Vagina (tissue), 2 donors: ENCODE measurements at regions not wholly inside any gene's neighbourhood (a gene's known extent, or its start where the extent isn't known, plus 50 kb on each side); places are given as distances from the start of the nearest gene placed in this dataset.

Experiments
- DNase-seq, 2 donors: peaks; one replicate each; pipeline ENCODE4 v3.0.0-alpha.2; 2017; ENCODE audit errors: extremely low spot score in 2 of 2
- H3K27ac ChIP-seq: fragments of 200-600 bp; sonication (generic); one replicate; pipeline ENCODE4 v1.5.1; 2019
- H3K27me3 ChIP-seq: fragments of 200-600 bp; sonication (generic); one replicate; pipeline ENCODE4 v1.5.1; 2019
- H3K36me3 ChIP-seq, 2 donors: fragments of 200-600 bp; sonication (generic); one replicate each; pipeline ENCODE4 v1.5.1; 2017 to 2019
- H3K4me1 ChIP-seq: fragments of 200-600 bp; sonication (generic); one replicate; pipeline ENCODE4 v1.5.1; 2019
- H3K4me3 ChIP-seq, 2 donors: fragments of 200-600 bp; sonication (generic); 1 replicate in 1 of 2; 2 replicates in 1 of 2; pipeline ENCODE4 v1.5.1; 2016 to 2019
- H3K9me3 ChIP-seq: fragments of 200-600 bp; sonication (generic); one replicate; pipeline ENCODE4 v1.5.1; 2019
- CTCF ChIP-seq, 3 experiments: fragments of 450-650 bp in 2 of 3; fragments of 200-600 bp in 1 of 3; sonication (generic) in 1 of 3; IDR thresholded peaks; one replicate each; pipeline ENCODE4 v1.5.1; 2017 to 2019; ENCODE audit warnings: antibody characterized with exemption in 3 of 3, mild to moderate bottlenecking in 2 of 3, moderate library complexity in 2 of 3
- POLR2A ChIP-seq, 2 donors: fragments of 450-650 bp; IDR thresholded peaks; one replicate each; pipeline ENCODE4 v1.6.1; 2017; ENCODE audit warnings: antibody characterized with exemption in 2 of 2, mild to moderate bottlenecking in 2 of 2, moderate library complexity in 2 of 2
- POLR2AphosphoS5 ChIP-seq, 2 donors: sonication (generic); formaldehyde crosslinking; IDR thresholded peaks; one replicate each; pipeline ENCODE4 v1.9.0; 2017; ENCODE audit warnings: antibody characterized with exemption in 2 of 2, mild to moderate bottlenecking in 2 of 2, low read depth in 1 of 2; ENCODE audit not compliant: insufficient read depth in 1 of 2
- intact Hi-C: fragments of 100-400 bp; cut with DNase I; formaldehyde crosslinking; loops from one replicate; pipeline ENCODE4 v1.15.1; 2023

- no peaks in the 10 kb centered on the region for H3K4me1 ChIP-seq
- DNase-seq, result no peak
- H3K27me3 ChIP-seq, result no peaks in the 10 kb centered on the region
- no peaks in the 10 kb centered on the region for H3K36me3 ChIP-seq
- H3K27ac ChIP-seq, result no peak overlapping the region
- H3K9me3 ChIP-seq, result no peaks in the 10 kb centered on the region
- TF ChIP-seq POLR2A (IDR thresholded peaks at IDR 0.05), result no peak
- no peak for TF ChIP-seq POLR2AphosphoS5 (IDR thresholded peaks at IDR 0.05; ENCODE audit: insufficient read depth in 1 of 2, low read depth in 1 of 2)
- no peak for TF ChIP-seq CTCF (IDR thresholded peaks at IDR 0.05)
- intact Hi-C loops, result no loop called here
- H3K4me3 ChIP-seq, result no peak overlapping the region
Observed at GRCh38 chr3:181569356-181569940, 142.3 kb upstream of the SOX2 start.

- DNase-seq, result no peak
- TF ChIP-seq POLR2A (IDR thresholded peaks at IDR 0.05), result no peak
- TF ChIP-seq CTCF (IDR thresholded peaks at IDR 0.05), result no peak
- no peak for TF ChIP-seq POLR2AphosphoS5 (IDR thresholded peaks at IDR 0.05; ENCODE audit: insufficient read depth in 1 of 2, low read depth in 1 of 2)
- H3K36me3 ChIP-seq, result no peaks in the 10 kb centered on the region
- H3K4me1 ChIP-seq, result no peaks in the 10 kb centered on the region
- no peaks in the 10 kb centered on the region for H3K27me3 ChIP-seq
- H3K27ac ChIP-seq, result no peak overlapping the region
- no peak overlapping the region for H3K4me3 ChIP-seq
- no peaks in the 10 kb centered on the region for H3K9me3 ChIP-seq
- intact Hi-C loops, result no loop called here
Observed at GRCh38 chr3:181568693-181569092, 143.0 kb upstream of the SOX2 start.

GRCh38 chr3:181568248-181568647 is 143.5 kb upstream of the SOX2 start:
- H3K27ac ChIP-seq, result no peak overlapping the region
- H3K4me3 ChIP-seq, result no peak overlapping the region
- no peaks in the 10 kb centered on the region for H3K36me3 ChIP-seq
- no peaks in the 10 kb centered on the region for H3K4me1 ChIP-seq
- H3K9me3 ChIP-seq, result no peaks in the 10 kb centered on the region
- intact Hi-C loops, result no loop called here
- DNase-seq, result no peak
- no peaks in the 10 kb centered on the region for H3K27me3 ChIP-seq
- no peak for TF ChIP-seq CTCF (IDR thresholded peaks at IDR 0.05)
- TF ChIP-seq POLR2A (IDR thresholded peaks at IDR 0.05), result no peak
- TF ChIP-seq POLR2AphosphoS5 (IDR thresholded peaks at IDR 0.05; ENCODE audit: insufficient read depth in 1 of 2, low read depth in 1 of 2), result no peak

DNA sequence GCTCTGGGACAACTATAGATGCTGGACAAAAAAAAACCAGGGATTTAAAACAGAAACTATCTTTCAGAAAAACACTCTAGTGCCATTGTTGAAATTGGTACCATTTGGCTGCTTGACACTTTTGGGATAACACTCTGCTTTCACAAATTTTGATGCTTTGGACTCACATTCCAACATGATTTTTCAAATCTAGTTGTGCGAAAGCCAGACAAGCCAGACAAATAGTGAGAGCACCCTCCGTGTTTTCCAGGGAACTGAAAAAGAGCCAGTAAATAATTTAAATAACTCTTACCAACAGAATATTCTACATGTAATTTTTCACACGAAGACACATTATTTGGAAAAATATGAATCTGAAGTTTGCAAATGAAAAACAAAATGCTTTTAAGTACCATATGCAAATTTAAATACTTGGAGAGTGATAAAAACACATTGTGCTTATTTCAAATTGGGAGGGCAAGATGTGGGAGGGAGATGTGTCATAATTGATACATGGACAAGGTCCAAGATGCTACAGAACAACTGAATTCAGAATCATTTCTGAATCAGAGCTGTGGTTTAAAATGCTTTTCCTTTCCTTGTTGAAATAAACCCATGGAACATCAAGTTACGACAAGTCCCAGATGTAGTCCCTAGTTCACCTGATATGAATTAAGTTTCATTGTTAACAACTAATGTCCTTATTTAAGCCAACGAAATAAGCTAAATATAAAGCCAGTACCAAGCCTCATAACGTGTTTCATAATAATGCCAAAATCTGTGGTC is 144.2 kb upstream of the SOX2 start:
- Histone ChIP-seq H3K27me3 (no peaks in the 10 kb centered on the region), H3K27ac (no peak overlapping the region), H3K4me1 (no peaks in the 10 kb centered on the region), H3K36me3 (no peaks in the 10 kb centered on the region), H3K4me3 (no peak overlapping the region), H3K9me3 (no peaks in the 10 kb centered on the region)
- intact Hi-C loops, result no loop called here
- TF ChIP-seq POLR2AphosphoS5 (IDR thresholded peaks at IDR 0.05; ENCODE audit: insufficient read depth in 1 of 2, low read depth in 1 of 2) (no peak), CTCF (IDR thresholded peaks at IDR 0.05) (no peak), POLR2A (IDR thresholded peaks at IDR 0.05) (no peak)
- no peak for DNase-seq

GRCh38 chr3:181565416-181565815 is 146.3 kb upstream of the SOX2 start:
- H3K27me3 ChIP-seq, result no peaks in the 10 kb centered on the region
- no peak overlapping the region for H3K4me3 ChIP-seq
- intact Hi-C loops, result no loop called here
- no peaks in the 10 kb centered on the region for H3K4me1 ChIP-seq
- no peaks in the 10 kb centered on the region for H3K36me3 ChIP-seq
- no peaks in the 10 kb centered on the region for H3K9me3 ChIP-seq
- H3K27ac ChIP-seq, result no peak overlapping the region
- TF ChIP-seq POLR2AphosphoS5 (IDR thresholded peaks at IDR 0.05; ENCODE audit: insufficient read depth in 1 of 2, low read depth in 1 of 2), result no peak
- no peak for DNase-seq
